Neural crest cell (in vitro differentiated cells): ENCODE measurements at regions not wholly inside any gene's neighbourhood (a gene's known extent, or its start where the extent isn't known, plus 50 kb on each side); places are given as distances from the start of the nearest gene placed in this dataset.

Experiments
- DNase-seq: peaks from one replicate; pipeline ENCODE4 v3.0.0; 2021; ENCODE audit warnings: low read depth, mixed read lengths, low spot score
- H3K27ac Mint-ChIP-seq: one replicate; pipeline ENCODE4 v1.8.0; 2021; ENCODE audit warnings: mild to moderate bottlenecking, mixed read lengths; ENCODE audit not compliant: unreplicated experiment
- H3K27me3 Mint-ChIP-seq: 2 replicates; pipeline ENCODE4 v1.8.0; 2021; ENCODE audit warnings: low read depth, mild to moderate bottlenecking, mixed read lengths
- H3K36me3 Mint-ChIP-seq: 2 replicates; pipeline ENCODE4 v1.8.0; 2021; ENCODE audit warnings: low read depth, mild to moderate bottlenecking, mixed read lengths
- H3K4me1 Mint-ChIP-seq: 2 replicates; pipeline ENCODE4 v1.8.0; 2021; ENCODE audit warnings: mixed read lengths
- H3K4me3 Mint-ChIP-seq: one replicate; pipeline ENCODE4 v1.8.0; 2021; ENCODE audit warnings: mild to moderate bottlenecking, mixed read lengths
- H3K9me3 Mint-ChIP-seq: 2 replicates; pipeline ENCODE4 v1.8.0; 2021; ENCODE audit warnings: mixed read lengths
- CTCF ChIP-seq: fragments of 200-600 bp; sonication (generic); conservative IDR thresholded peaks from 2 replicates; pipeline ENCODE4 v1.5.0; 2021; ENCODE audit warnings: antibody characterized with exemption, mild to moderate bottlenecking

GRCh38 chr16:89038811-89039735 is 54.6 kb upstream of the ACSF3 start:
- Mint-ChIP-seq H3K9me3 (no peaks in the 10 kb centered on the region), H3K4me1 (peaks cover 21% of the 10 kb centered on the region), H3K27ac (no peak overlapping the region), H3K27me3 (peaks cover 11% of the 10 kb centered on the region), H3K4me3 (no peak overlapping the region), H3K36me3 (no peaks in the 10 kb centered on the region)
- DNase-seq = no peak
- no peak for TF ChIP-seq CTCF

GRCh38 chr16:89039756-89040155 is 53.9 kb upstream of the ACSF3 start:
- no peak overlapping the region for H3K27ac Mint-ChIP-seq
- peaks cover 13% of the 10 kb centered on the region for H3K27me3 Mint-ChIP-seq
- no peaks in the 10 kb centered on the region for H3K36me3 Mint-ChIP-seq
- DNase-seq = no peak
- H3K4me1 Mint-ChIP-seq = peaks cover 14% of the 10 kb centered on the region
- H3K4me3 Mint-ChIP-seq = no peak overlapping the region
- H3K9me3 Mint-ChIP-seq = no peaks in the 10 kb centered on the region
- TF ChIP-seq CTCF = no peak

GRCh38 chr16:89040391-89040790 is 53.3 kb upstream of the ACSF3 start:
- Mint-ChIP-seq H3K9me3 (no peaks in the 10 kb centered on the region), H3K27me3 (peaks cover 13% of the 10 kb centered on the region), H3K27ac (no peak overlapping the region), H3K4me1 (peaks cover 8% of the 10 kb centered on the region), H3K36me3 (no peaks in the 10 kb centered on the region), H3K4me3 (no peak overlapping the region)
- TF ChIP-seq CTCF = no peak
- no peak for DNase-seq

GRCh38 chr16:89040861-89041570 is 52.6 kb upstream of the ACSF3 start:
- H3K9me3 Mint-ChIP-seq = peaks cover 3% of the 10 kb centered on the region
- TF ChIP-seq CTCF = no peak
- peaks cover 5% of the 10 kb centered on the region for H3K4me1 Mint-ChIP-seq
- peaks cover 13% of the 10 kb centered on the region for H3K27me3 Mint-ChIP-seq
- H3K27ac Mint-ChIP-seq = no peak overlapping the region
- no peaks in the 10 kb centered on the region for H3K36me3 Mint-ChIP-seq
- no peak overlapping the region for H3K4me3 Mint-ChIP-seq
- no peak for DNase-seq

- Mint-ChIP-seq H3K4me1 (peaks cover 8% of the 10 kb centered on the region), H3K27ac (no peak overlapping the region), H3K4me3 (no peak overlapping the region), H3K36me3 (no peaks in the 10 kb centered on the region), H3K9me3 (peaks cover 7% of the 10 kb centered on the region), H3K27me3 (peaks cover 13% of the 10 kb centered on the region)
- TF ChIP-seq CTCF = no peak
- DNase-seq = no peak
These were observed 51.8 kb upstream of the ACSF3 start for GRCh38 chr16:89041571-89042481.
